HepG2 (cell line): ENCODE measurements at regions not wholly inside any gene's neighbourhood (a gene's known extent, or its start where the extent isn't known, plus 50 kb on each side); places are given as distances from the start of the nearest gene placed in this dataset.

Experiments used
- ATAC-seq: fragments of 200-7000 bp; cut with Tn5 transposase; 3 replicates; pipeline ENCODE4 v1.9.1; 2020; ENCODE audit warnings: mild to moderate bottlenecking, moderate library complexity
- BruUV-seq: library from RNA; stranded (reverse); fragments of 400-500 nt; replicated peaks from 2 replicates; lab custom pipeline; 2021; lab: Mats Ljungman, UMichigan
- CTCF ChIA-PET: fragments of 300-600 bp; formaldehyde crosslinking; extraction: SDS; loops from one replicate; lab custom pipeline; 2021; ENCODE audit warnings: low total read pairs, inconsistent platforms, low intra/inter-chr PET ratio; lab: Yijun Ruan, JAX
- POLR2A ChIA-PET: fragments of 350-600 bp; sonication (Branson Sonifier 250); formaldehyde crosslinking; loops from one replicate; lab custom pipeline; 2020; ENCODE audit warnings: antibody characterized with exemption, inconsistent platforms; lab: Yijun Ruan, JAX
- DNase-seq: peaks from one replicate; pipeline ENCODE4 v3.0.0-alpha.2; 2015; ENCODE audit warnings: low spot score
- FAIRE-seq: peaks from 3 replicates; lab custom pipeline; 2011; peaks lifted over from hg19 to GRCh38; lab: Jason Lieb, UNC
- H2AFZ ChIP-seq: one replicate; pipeline ENCODE4 v1.6.1; 2011; ENCODE audit warnings: low read length, inconsistent platforms
- H3K27ac ChIP-seq: fragments of 300-600 bp; 3 replicates; pipeline ENCODE4 v1.8.0; 2011; ENCODE audit warnings: mixed run types, mild to moderate bottlenecking, mixed read lengths, low read length, inconsistent platforms; ENCODE audit not compliant: insufficient read depth; ENCODE audit errors: extremely low read length
- H3K27me3 ChIP-seq, 2 experiments: fragments of 200-600 bp in 1 of 2; 2 replicates in 1 of 2; 3 replicates in 1 of 2; pipeline versions ENCODE4 v1.6.0 to v1.8.0; 2011; ENCODE audit warnings: low read length in 2 of 2, mild to moderate bottlenecking in 2 of 2, moderate library complexity in 2 of 2, inconsistent platforms in 1 of 2; ENCODE audit not compliant: insufficient read depth in 2 of 2, control insufficient read depth in 1 of 2
- H3K36me3 ChIP-seq, 2 experiments: fragments of 200-600 bp in 1 of 2; replicated peaks in 1 of 2; 2 replicates in 1 of 2; 3 replicates in 1 of 2; pipeline versions ENCODE4 v1.5.1 to v1.8.0; 2011; ENCODE audit warnings: low read length in 2 of 2, inconsistent platforms in 1 of 2; ENCODE audit not compliant: insufficient read depth in 2 of 2, control insufficient read depth in 1 of 2
- H3K4me1 ChIP-seq: 2 replicates; pipeline ENCODE4 v1.5.1; 2012; ENCODE audit warnings: low read length, inconsistent platforms; ENCODE audit not compliant: insufficient read depth
- H3K4me2 ChIP-seq: 2 replicates; pipeline ENCODE4 v1.6.0; 2011; ENCODE audit warnings: low read depth, low read length, inconsistent platforms
- H3K4me3 ChIP-seq, 3 experiments: fragments of 200-600 bp in 1 of 3; sonication (generic), shearing (Covaris generic) in 1 of 3; replicated peaks in 1 of 3; 2 replicates each; pipeline ENCODE4 v1.5.1; 2011 to 2016; ENCODE audit warnings: low read length in 3 of 3, inconsistent platforms in 2 of 3, low read depth in 2 of 3, mild to moderate bottlenecking in 2 of 3, control low read depth in 1 of 3, mixed read lengths in 1 of 3; ENCODE audit not compliant: insufficient read depth in 1 of 3
- H3K79me2 ChIP-seq: one replicate; pipeline ENCODE4 v1.6.1; 2011; ENCODE audit warnings: low read length, inconsistent platforms; ENCODE audit not compliant: insufficient read depth
- H3K9ac ChIP-seq: 2 replicates; pipeline ENCODE4 v1.6.0; 2011; ENCODE audit warnings: mild to moderate bottlenecking, low read depth, low read length, inconsistent platforms; ENCODE audit not compliant: insufficient read depth
- H3K9me3 ChIP-seq: 2 replicates; pipeline ENCODE4 v1.5.1; 2012; ENCODE audit warnings: mild to moderate bottlenecking, low read length
- H4K20me1 ChIP-seq: 2 replicates; pipeline ENCODE4 v1.6.0; 2011; ENCODE audit warnings: inconsistent platforms, mild to moderate bottlenecking, low read length, moderate library complexity; ENCODE audit not compliant: insufficient read depth
- ATF1 ChIP-seq: IDR thresholded peaks from 2 replicates; pipeline ENCODE4 v1.6.1; 2016; ENCODE audit warnings: mild to moderate bottlenecking, control low read depth
- BCL6 ChIP-seq: IDR thresholded peaks from 2 replicates; pipeline ENCODE4 v1.6.1; 2016; ENCODE audit warnings: missing genetic modification reagents, missing compliant biosample characterization
- CTCF ChIP-seq: sonication (generic); formaldehyde crosslinking; IDR thresholded peaks from 2 replicates; pipeline ENCODE4 v1.5.0; 2020; ENCODE audit warnings: mild to moderate bottlenecking, missing genetic modification reagents, moderate library complexity
- GPN1 ChIP-seq: sonication (generic); formaldehyde crosslinking; IDR thresholded peaks from 2 replicates; pipeline ENCODE4 v1.5.1; 2020; ENCODE audit warnings: missing genetic modification reagents, borderline replicate concordance
- MZF1 ChIP-seq: sonication (generic); formaldehyde crosslinking; IDR thresholded peaks from 2 replicates; pipeline ENCODE4 v1.8.1; 2023; ENCODE audit warnings: mild to moderate bottlenecking, missing genetic modification reagents, borderline replicate concordance
- SYNCRIP ChIP-seq: fragments of 200-400 bp; formaldehyde crosslinking; IDR thresholded peaks from 2 replicates; pipeline ENCODE4 v1.6.1; 2018; ENCODE audit warnings: mild to moderate bottlenecking, low read depth, low read length; ENCODE audit not compliant: insufficient read depth
- TRAFD1 ChIP-seq: sonication (generic); formaldehyde crosslinking; IDR thresholded peaks from 2 replicates; pipeline ENCODE4 v1.5.1; 2020; ENCODE audit warnings: missing genetic modification reagents, mild to moderate bottlenecking, borderline replicate concordance
- ZNF224 ChIP-seq: sonication (generic); formaldehyde crosslinking; IDR thresholded peaks from 2 replicates; pipeline ENCODE4 v1.5.0; 2020; ENCODE audit warnings: mild to moderate bottlenecking, missing genetic modification reagents
- ZNF230 ChIP-seq: sonication (generic); formaldehyde crosslinking; IDR thresholded peaks from 2 replicates; pipeline ENCODE4 v1.4.0; 2020; ENCODE audit warnings: mild to moderate bottlenecking, missing genetic modification reagents
- ZNF264 ChIP-seq: sonication (generic); formaldehyde crosslinking; IDR thresholded peaks from 2 replicates; pipeline ENCODE4 v1.4.0; 2020; ENCODE audit warnings: missing genetic modification reagents
- ZNF280B ChIP-seq: sonication (generic); formaldehyde crosslinking; IDR thresholded peaks from 2 replicates; pipeline ENCODE4 v1.5.0; 2020; ENCODE audit warnings: missing genetic modification reagents, mild to moderate bottlenecking, borderline replicate concordance
- ZNF318 ChIP-seq: sonication (generic); formaldehyde crosslinking; IDR thresholded peaks from 2 replicates; pipeline ENCODE4 v1.4.0; 2020; ENCODE audit warnings: mild to moderate bottlenecking, missing genetic modification reagents
- WGBS: methylation state at CpG from one replicate; pipeline ENCODE4 v1.1.6; 2017; ENCODE audit warnings: low lambda C conversion rate; 5-methylcytosine and 5-hydroxymethylcytosine counted together
- in situ Hi-C: cut with HindIII; loops from 2 replicates; pipeline ENCODE4 v1.10.0; 2017; ENCODE audit warnings: low pct_unique_long_range_greater_than_20kb; ENCODE audit not compliant: extremely low pct_ligation_motif_present
- intact Hi-C: fragments of 100-400 bp; cut with micrococcal nuclease; formaldehyde crosslinking; loops from one replicate; pipeline ENCODE4 v1.10.0; 2022; ENCODE audit not compliant: unreplicated experiment

GRCh38 chr2:118577202-118577601, 270.2 kb downstream of the EN1 start:
- Histone ChIP-seq H4K20me1 (no peaks in the 10 kb centered on the region), H3K36me3 (no peaks in the 10 kb centered on the region), H2AFZ (no peak overlapping the region), H3K27me3 (peaks cover 3 to 9% of the 10 kb centered on the region in 2 experiments; a peak in 4 of 5 replicates), H3K9me3 (no peaks in the 10 kb centered on the region), H3K4me2 (no peak overlapping the region), H3K9ac (no peak overlapping the region), H3K4me3 (no peak overlapping the region), H3K4me1 (no peaks in the 10 kb centered on the region), H3K27ac (no peak overlapping the region), H3K79me2 (no peaks in the 10 kb centered on the region)
- ATAC-seq (no peak), FAIRE-seq (no peak), DNase-seq (no peak)
- 6% methylated on average over 2 of the region's 2 CpGs for WGBS
- intact Hi-C loops (no loop called here), in situ Hi-C loops (no loop called here)
- ChIA-PET POLR2A (no interaction called here), CTCF (no interaction called here)
- no TSS peak for BruUV-seq
- no peak for TF ChIP-seq ZNF280B (CRISPR knock-in tag)
- TF ChIP-seq ZNF224 (CRISPR knock-in tag) = no peak
- no peak for TF ChIP-seq GPN1 (CRISPR knock-in tag)
- TF ChIP-seq MZF1 (CRISPR knock-in tag) = no peak
- TF ChIP-seq BCL6 = no peak
- TF ChIP-seq TRAFD1 = no peak
- TF ChIP-seq ZNF318 (CRISPR knock-in tag) = no peak
- TF ChIP-seq SYNCRIP = no peak
- no peak for TF ChIP-seq CTCF
- TF ChIP-seq ZNF230 (CRISPR knock-in tag) = no peak
- TF ChIP-seq ZNF264 = no peak
- TF ChIP-seq ATF1 (CRISPR knock-in tag) = no peak
